Neural cell (in vitro differentiated cells): ENCODE measurements at regions not wholly inside any gene's neighbourhood (a gene's known extent, or its start where the extent isn't known, plus 50 kb on each side); places are given as distances from the start of the nearest gene placed in this dataset.

Experiments used
- H2AFZ ChIP-seq: fragments of 200-600, 300-800 bp; sonication (generic), shearing (Covaris generic); 2 replicates; pipeline ENCODE4 v1.6.0; 2014; ENCODE audit warnings: low read depth, mild to moderate bottlenecking, antibody characterized with exemption, low read length, moderate library complexity
- H3F3A ChIP-seq: fragments of 200-600 bp; shearing (Covaris generic); 2 replicates; pipeline ENCODE4 v1.6.1; 2016; ENCODE audit warnings: mild to moderate bottlenecking, moderate library complexity, mixed read lengths, antibody characterized with exemption, low read length; ENCODE audit not compliant: insufficient read depth, poor library complexity, severe bottlenecking
- H3K27ac ChIP-seq: fragments of 200-600, 300-800 bp; sonication (generic), shearing (Covaris generic); 2 replicates; pipeline ENCODE4 v1.5.1; 2014; ENCODE audit warnings: mild to moderate bottlenecking, low read length, moderate library complexity
- H3K27me3 ChIP-seq: fragments of 300-800, 200-600 bp; sonication (generic), shearing (Covaris generic); 2 replicates; pipeline ENCODE4 v1.6.0; 2014; ENCODE audit warnings: mild to moderate bottlenecking, low read depth, low read length, moderate library complexity; ENCODE audit not compliant: insufficient read depth
- H3K36me3 ChIP-seq: fragments of 300-800, 200-600 bp; sonication (generic), shearing (Covaris generic); 2 replicates; pipeline ENCODE4 v1.5.1; 2014; ENCODE audit warnings: mild to moderate bottlenecking, antibody characterized with exemption, low read length, moderate library complexity; ENCODE audit not compliant: insufficient read depth
- H3K4me2 ChIP-seq: fragments of 300-800, 200-600 bp; sonication (generic), shearing (Covaris generic); 2 replicates; pipeline ENCODE4 v1.6.0; 2014; ENCODE audit warnings: mild to moderate bottlenecking, low read length
- H3K4me3 ChIP-seq: fragments of 300-800, 200-600 bp; sonication (generic), shearing (Covaris generic); 2 replicates; pipeline ENCODE4 v1.5.1; 2014; ENCODE audit warnings: mild to moderate bottlenecking, low read length, moderate library complexity
- H3K79me2 ChIP-seq: fragments of 200-600 bp; shearing (Covaris generic); replicated peaks from 2 replicates; pipeline ENCODE4 v1.6.0; 2014; ENCODE audit warnings: mild to moderate bottlenecking, low read length, moderate library complexity; ENCODE audit not compliant: insufficient read depth
- H3K9ac ChIP-seq: fragments of 300-800, 200-600 bp; sonication (generic), shearing (Covaris generic); 2 replicates; pipeline ENCODE4 v1.6.1; 2016; ENCODE audit warnings: mild to moderate bottlenecking, low read length, mixed read lengths
- H3K9me2 ChIP-seq: fragments of 200-600 bp; shearing (Covaris generic); 2 replicates; pipeline ENCODE4 v1.6.1; 2016; ENCODE audit warnings: mild to moderate bottlenecking, low read length, mixed read lengths; ENCODE audit not compliant: insufficient read depth
- H3K9me3 ChIP-seq: fragments of 200-600, 300-800 bp; sonication (generic), shearing (Covaris generic); 2 replicates; pipeline ENCODE4 v1.6.1; 2016; ENCODE audit warnings: mild to moderate bottlenecking, mixed run types, low read length, moderate library complexity, mixed read lengths
- H4K20me1 ChIP-seq: fragments of 200-600 bp; shearing (Covaris generic); 2 replicates; pipeline ENCODE4 v1.6.1; 2016; ENCODE audit warnings: mild to moderate bottlenecking, mixed run types; ENCODE audit not compliant: insufficient read depth
- CTCF ChIP-seq: fragments of 450-650 bp; IDR thresholded peaks from 2 replicates; pipeline ENCODE4 v1.5.1; 2014; ENCODE audit warnings: antibody characterized with exemption, mild to moderate bottlenecking, moderate library complexity; ENCODE audit not compliant: poor library complexity, severe bottlenecking
- EP300 ChIP-seq: fragments of 450-650 bp; conservative IDR thresholded peaks from 2 replicates; pipeline ENCODE4 v1.6.1; 2014; ENCODE audit warnings: antibody characterized with exemption, mild to moderate bottlenecking, moderate library complexity; ENCODE audit not compliant: poor library complexity, severe bottlenecking
- EZH2 ChIP-seq: fragments of 200-600, 300-800 bp; shearing (Covaris generic), sonication (generic); IDR thresholded peaks from 2 replicates; pipeline ENCODE4 v1.6.1; 2014; ENCODE audit warnings: antibody characterized with exemption, low read length, borderline replicate concordance, mild to moderate bottlenecking; ENCODE audit not compliant: insufficient read depth, poor library complexity, severe bottlenecking
- MXI1 ChIP-seq: fragments of 450-650 bp; conservative IDR thresholded peaks from 2 replicates; pipeline ENCODE4 v1.6.1; 2014; ENCODE audit warnings: antibody characterized with exemption, mild to moderate bottlenecking; ENCODE audit not compliant: poor library complexity, severe bottlenecking
- POLR2AphosphoS5 ChIP-seq: IDR thresholded peaks from 2 replicates; pipeline ENCODE4 v1.6.1; 2012
- RAD21 ChIP-seq: fragments of 450-650 bp; conservative IDR thresholded peaks from 2 replicates; pipeline ENCODE4 v1.6.1; 2014; ENCODE audit warnings: antibody characterized with exemption, mild to moderate bottlenecking, moderate library complexity
- REST ChIP-seq: IDR thresholded peaks from 2 replicates; pipeline ENCODE4 v1.6.1; 2012; ENCODE audit warnings: borderline replicate concordance
- SMC3 ChIP-seq: fragments of 450-650 bp; conservative IDR thresholded peaks from 2 replicates; pipeline ENCODE4 v1.6.1; 2014; ENCODE audit warnings: antibody characterized with exemption, mild to moderate bottlenecking, moderate library complexity; ENCODE audit not compliant: poor library complexity
- TAF1 ChIP-seq: IDR thresholded peaks from 2 replicates; pipeline ENCODE4 v1.6.1; 2012; ENCODE audit warnings: low read depth

GRCh38 chr2:103437161-103437560 is 675.3 kb downstream of the TMEM182 start:
- TF ChIP-seq TAF1: no peak
- TF ChIP-seq POLR2AphosphoS5: no peak
- no peak for TF ChIP-seq REST
- TF ChIP-seq SMC3: no peak
- TF ChIP-seq CTCF: no peak
- TF ChIP-seq EP300: no peak
- TF ChIP-seq EZH2: no peak
- TF ChIP-seq MXI1: no peak
- no peak for TF ChIP-seq RAD21
- no peaks in the 10 kb centered on the region for H3F3A ChIP-seq
- H3K79me2 ChIP-seq: no peaks in the 10 kb centered on the region
- no peak overlapping the region for H3K4me3 ChIP-seq
- H3K4me2 ChIP-seq: no peak overlapping the region
- no peaks in the 10 kb centered on the region for H3K27me3 ChIP-seq
- H3K9me2 ChIP-seq: no peaks in the 10 kb centered on the region
- H2AFZ ChIP-seq: no peak overlapping the region
- no peaks in the 10 kb centered on the region for H4K20me1 ChIP-seq
- no peak overlapping the region for H3K27ac ChIP-seq
- H3K9me3 ChIP-seq: no peaks in the 10 kb centered on the region
- H3K9ac ChIP-seq: no peak overlapping the region
- no peaks in the 10 kb centered on the region for H3K36me3 ChIP-seq

GRCh38 chr2:103445347-103445746 is 683.5 kb downstream of the TMEM182 start:
- no peaks in the 10 kb centered on the region for H3K36me3 ChIP-seq
- no peaks in the 10 kb centered on the region for H3F3A ChIP-seq
- no peaks in the 10 kb centered on the region for H3K27me3 ChIP-seq
- no peaks in the 10 kb centered on the region for H3K9me2 ChIP-seq
- H3K9ac ChIP-seq: no peak overlapping the region
- TF ChIP-seq RAD21 (no peak), REST (no peak), CTCF (no peak), TAF1 (no peak)
- H2AFZ ChIP-seq: no peak overlapping the region
- no peak overlapping the region for H3K4me2 ChIP-seq
- no peaks in the 10 kb centered on the region for H4K20me1 ChIP-seq
- no peak overlapping the region for H3K27ac ChIP-seq
- H3K9me3 ChIP-seq: no peaks in the 10 kb centered on the region
- no peaks in the 10 kb centered on the region for H3K79me2 ChIP-seq
- H3K4me3 ChIP-seq: no peak overlapping the region
